Heart right ventricle (tissue), 16 donors: ENCODE measurements at regions not wholly inside any gene's neighbourhood (a gene's known extent, or its start where the extent isn't known, plus 50 kb on each side); places are given as distances from the start of the nearest gene placed in this dataset.

Experiments used
- ATAC-seq, 8 donors: fragments of 200-7000 bp; cut with Tn5 transposase; one replicate each; pipeline ENCODE4 v1.9.1; 2020; ENCODE audit warnings: mild to moderate bottlenecking in 8 of 8, moderate library complexity in 8 of 8, moderate number of reproducible peaks in 1 of 8
- DNase-seq, 2 donors: peaks; one replicate each; pipeline ENCODE4 v3.0.0-alpha.2; 2020
- H3K27ac ChIP-seq, 10 donors: fragments of 200-600 bp; sonication (generic) in 2 of 10; one replicate each; pipeline versions ENCODE4 v1.5.0 to v1.8.0; 2020 to 2022; ENCODE audit warnings: mild to moderate bottlenecking in 3 of 10
- H3K27me3 ChIP-seq, 7 donors: fragments of 200-600 bp; one replicate each; pipeline ENCODE4 v1.8.0; 2021 to 2022; ENCODE audit warnings: mild to moderate bottlenecking in 2 of 7
- H3K36me3 ChIP-seq, 9 donors: fragments of 200-600 bp; sonication (generic) in 1 of 9; one replicate each; pipeline versions ENCODE4 v1.5.0 to v1.8.0; 2020 to 2022; ENCODE audit warnings: mild to moderate bottlenecking in 2 of 9
- H3K4me1 ChIP-seq, 9 donors: fragments of 200-600 bp; sonication (generic) in 1 of 9; one replicate each; pipeline versions ENCODE4 v1.5.0 to v1.8.0; 2020 to 2022; ENCODE audit warnings: mild to moderate bottlenecking in 4 of 9
- H3K4me3 ChIP-seq, 10 donors: fragments of 200-600 bp; sonication (generic) in 2 of 10; one replicate each; pipeline versions ENCODE4 v1.5.0 to v1.8.0; 2020 to 2022; ENCODE audit warnings: mild to moderate bottlenecking in 7 of 10, moderate library complexity in 2 of 10
- H3K9me3 ChIP-seq, 11 donors: fragments of 200-600 bp in 10 of 11; sonication (generic) in 2 of 11; one replicate each; pipeline versions ENCODE4 v1.5.0 to v1.8.0; 2013 to 2022; ENCODE audit warnings: mild to moderate bottlenecking in 2 of 11, control low read depth in 1 of 11, moderate library complexity in 1 of 11
- CTCF ChIP-seq, 9 donors: fragments of 200-600 bp; sonication (generic) in 2 of 9; IDR thresholded peaks; one replicate each; pipeline versions ENCODE4 v1.5.0 to v1.8.0; 2021 to 2022; ENCODE audit warnings: antibody characterized with exemption in 9 of 9, mild to moderate bottlenecking in 5 of 9, moderate library complexity in 1 of 9
- WGBS, 2 donors: extraction: QIAGEN DNeasy Blood & Tissue Kit; methylation state at CpG; one replicate each; pipeline ENCODE4 v1.1.7; 2013; ENCODE audit warnings: inconsistent platforms in 1 of 2; 5-methylcytosine and 5-hydroxymethylcytosine counted together
- intact Hi-C, 10 donors: fragments of 100-400 bp; cut with DNase I; formaldehyde crosslinking; loops; one replicate each; pipeline versions ENCODE4 v1.11.1 to v1.14.2; 2022
- donor health status: Arrhythmogenic right ventricular cardiomyopathy.
- donor health status: ischemic (EF 13 %, LVEDD 7.1; RV severe dilation, severe dysfunction).
- donor health status: healthy with polysubstance abuse.
- donor health status: DM: no; HTN: yes; CAD: no.
- donor health status: DM: no; HTN: no; CAD: no.
- donor health status: ischemic (EF 25% LVEDD 6.9; RV normal size, moderate dysfunction).
- donor health status: ischemic (EF 25% LVEDD 5.7; RV mildly dilated, moderate dysfunction).
- donor health status: healthy.
- donor health status: DM: yes; HTN: yes; CAD: no.
- donor health status: Ischemic cardiomyopathy.
- donor health status: ischemic (EF 35%, LVEDD 5.7; RV mildly dilated, moderate dysfunction).
- donor health status: nonischemic (EF 11% LVEDD 7.7; RV severe dilation, severe dysfunction).
- donor health status: DM: yes; HTN: yes; CAD: no.
- donor health status: PGD.
- donor health status: ischemic (EF 29% LVEDD 5.4; RV normal size, mild dysfunction).
- donor health status: nonischemic (EF 23%, LVEDD 6.1; RV moderate dilation, normal function).

GRCh38 chrY:7818924-7819323, 907.4 kb upstream of the AMELY start:
- Histone ChIP-seq H3K27me3 (no peaks in the 10 kb centered on the region), H3K36me3 (no peaks in the 10 kb centered on the region), H3K4me3 (no peak overlapping the region), H3K4me1 (no peaks in the 10 kb centered on the region), H3K27ac (no peak overlapping the region), H3K9me3 (no peaks in the 10 kb centered on the region)
- no peak for DNase-seq
- intact Hi-C loops: no loop called here
- TF ChIP-seq CTCF (IDR thresholded peaks at IDR 0.05): peak in 5 of 9 donors; percentile 25 to 50 (median 35)
- ATAC-seq: no peak

- 90 to 94% methylated on average over 1 of the region's 1 CpG for WGBS, 2 donors
These were observed 905.0 kb upstream of the AMELY start for GRCh38 chrY:7816567-7816966.

GRCh38 chrY:7815921-7816320, 904.4 kb upstream of the AMELY start:
- no peak for TF ChIP-seq CTCF (IDR thresholded peaks at IDR 0.05)
- no peak overlapping the region for H3K27ac ChIP-seq
- ATAC-seq (no peak), DNase-seq (no peak)
- no peak overlapping the region for H3K4me3 ChIP-seq
- H3K4me1 ChIP-seq: no peaks in the 10 kb centered on the region
- no peaks in the 10 kb centered on the region for H3K9me3 ChIP-seq
- no peaks in the 10 kb centered on the region for H3K27me3 ChIP-seq
- H3K36me3 ChIP-seq: no peaks in the 10 kb centered on the region
- intact Hi-C loops: no loop called here

More at GRCh38 chrY:7816567-7816966, 905.0 kb upstream of the AMELY start:
- no peak for TF ChIP-seq CTCF (IDR thresholded peaks at IDR 0.05)
- Histone ChIP-seq H3K4me1 (no peaks in the 10 kb centered on the region), H3K9me3 (no peaks in the 10 kb centered on the region), H3K4me3 (no peak overlapping the region), H3K36me3 (no peaks in the 10 kb centered on the region), H3K27ac (no peak overlapping the region), H3K27me3 (no peaks in the 10 kb centered on the region)
- no peak for DNase-seq
- ATAC-seq: no peak
- intact Hi-C loops: no loop called here

- 94 to 97% methylated on average over 1 of the region's 1 CpG for WGBS, 2 donors
- no peaks in the 10 kb centered on the region for H3K36me3 ChIP-seq
- no peak overlapping the region for H3K27ac ChIP-seq
- no peaks in the 10 kb centered on the region for H3K27me3 ChIP-seq
- no peaks in the 10 kb centered on the region for H3K9me3 ChIP-seq
- no peak overlapping the region for H3K4me3 ChIP-seq
- intact Hi-C loops: no loop called here
- TF ChIP-seq CTCF (IDR thresholded peaks at IDR 0.05): no peak
- ATAC-seq: no peak
- DNase-seq: no peak
- no peaks in the 10 kb centered on the region for H3K4me1 ChIP-seq
These were observed 903.7 kb upstream of the AMELY start for GRCh38 chrY:7815285-7815684.

GRCh38 chrY:7814361-7814760, 902.8 kb upstream of the AMELY start:
- H3K27me3 ChIP-seq: no peaks in the 10 kb centered on the region
- H3K4me1 ChIP-seq: no peaks in the 10 kb centered on the region
- H3K36me3 ChIP-seq: no peaks in the 10 kb centered on the region
- no peak overlapping the region for H3K27ac ChIP-seq
- ATAC-seq (no peak), DNase-seq (no peak)
- no peaks in the 10 kb centered on the region for H3K9me3 ChIP-seq
- no peak for TF ChIP-seq CTCF (IDR thresholded peaks at IDR 0.05)
- intact Hi-C loops: no loop called here
- H3K4me3 ChIP-seq: no peak overlapping the region
